Small intestine (tissue), 7 donors: ENCODE measurements at regions not wholly inside any gene's neighbourhood (a gene's known extent, or its start where the extent isn't known, plus 50 kb on each side); places are given as distances from the start of the nearest gene placed in this dataset.
"Not testable (repeated sequence)": the region's sequence is repeated elsewhere in the genome, so short reads cannot be mapped to it uniquely, and the experiment has no call there.

ENCODE experiments used
- DNase-seq, 2 donors: peaks; one replicate each; pipeline versions ENCODE4 v3.0.0 to v3.0.0-alpha.2; 2013
- FAIRE-seq: peaks from 2 replicates; lab custom pipeline; 2012; peaks lifted over from hg19 to GRCh38; lab: Jason Lieb, UNC
- H3K27ac ChIP-seq, 3 donors: one replicate each; pipeline ENCODE4 v1.5.1; 2013; ENCODE audit warnings: low read length in 2 of 3, mild to moderate bottlenecking in 2 of 3, control low read depth in 1 of 3, inconsistent platforms in 1 of 3, low read depth in 1 of 3, moderate library complexity in 1 of 3
- H3K27me3 ChIP-seq, 3 donors: one replicate each; pipeline ENCODE4 v1.6.1; 2013; ENCODE audit warnings: low read length in 3 of 3, inconsistent platforms in 1 of 3; ENCODE audit not compliant: control insufficient read depth in 3 of 3, insufficient read depth in 3 of 3
- H3K36me3 ChIP-seq, 3 donors: one replicate each; pipeline ENCODE4 v1.6.1; 2013; ENCODE audit warnings: low read length in 3 of 3, inconsistent platforms in 1 of 3, low read depth in 1 of 3, mild to moderate bottlenecking in 1 of 3, moderate library complexity in 1 of 3; ENCODE audit not compliant: control insufficient read depth in 3 of 3, insufficient read depth in 2 of 3
- H3K4me1 ChIP-seq, 3 donors: one replicate each; pipeline ENCODE4 v1.6.1; 2013; ENCODE audit warnings: low read length in 2 of 3, inconsistent platforms in 1 of 3, low read depth in 1 of 3, mild to moderate bottlenecking in 1 of 3, moderate library complexity in 1 of 3; ENCODE audit not compliant: control insufficient read depth in 3 of 3, insufficient read depth in 2 of 3
- H3K4me3 ChIP-seq, 3 donors: one replicate each; pipeline ENCODE4 v1.5.1; 2013; ENCODE audit warnings: low read length in 3 of 3, control low read depth in 1 of 3, inconsistent platforms in 1 of 3, low read depth in 1 of 3, mild to moderate bottlenecking in 1 of 3, moderate library complexity in 1 of 3
- H3K9me3 ChIP-seq, 2 donors: one replicate each; pipeline ENCODE4 v1.6.1; 2013; ENCODE audit warnings: low read depth in 1 of 2, low read length in 1 of 2; ENCODE audit not compliant: control insufficient read depth in 2 of 2, insufficient read depth in 1 of 2
- WGBS, 3 donors: extraction: QIAGEN DNeasy Blood & Tissue Kit; methylation state at CpG; one replicate each; pipeline ENCODE4 v1.1.7; 2013; 5-methylcytosine and 5-hydroxymethylcytosine counted together
- donor health status: healthy with polysubstance abuse.
- donor health status: control.
- donor health status: control.
- donor health status: Bipolar disorder and iron deficiency.
- donor health status: healthy.

DNA sequence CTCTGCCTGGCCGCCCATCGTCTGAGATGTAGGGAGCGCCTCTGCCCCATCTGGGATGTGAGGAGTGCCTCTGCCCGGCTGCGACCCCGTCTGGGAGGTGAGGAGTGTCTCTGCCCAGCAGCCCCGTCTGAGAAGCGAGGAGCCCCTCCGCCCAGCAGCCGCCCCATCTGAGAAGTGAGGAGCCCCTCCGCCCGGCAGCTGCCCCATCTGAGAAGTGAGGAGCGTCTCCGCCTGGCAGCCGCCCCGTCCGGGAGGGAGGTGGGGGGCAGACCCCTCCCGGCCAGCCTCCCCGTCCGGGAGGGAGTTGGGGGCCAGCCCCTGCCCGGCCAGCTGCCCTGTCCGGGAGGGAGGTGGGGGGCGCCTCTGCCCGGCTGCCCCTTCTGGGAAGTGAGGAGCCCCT lies 117.8 kb downstream of the BMS1 start:
- H3K27me3 ChIP-seq = peaks cover 4 to 25% (median 25%) of the 10 kb centered on the region in 3 donors
- FAIRE-seq, H3K4me1 ChIP-seq, H3K36me3 ChIP-seq, DNase-seq, H3K27ac ChIP-seq, H3K9me3 ChIP-seq, H3K4me3 ChIP-seq: not testable (repeated sequence)
- 91 to 92% (median 91%) methylated on average over 9 to 24 of the region's 24 CpGs for WGBS, 3 donors

- Histone ChIP-seq H3K9me3 (peaks cover 0 to 7% of the 10 kb centered on the region in 2 donors), H3K27me3 (peaks cover 0 to 1% (median 0%) of the 10 kb centered on the region in 3 donors), H3K4me3 (no peak overlapping the region), H3K27ac (no peak overlapping the region), H3K4me1 (no peaks in the 10 kb centered on the region), H3K36me3 (no peaks in the 10 kb centered on the region)
- 55 to 72% (median 66%) methylated on average over 2 of the region's 2 CpGs for WGBS, 3 donors
- DNase-seq (no peak), FAIRE-seq (no peak)
Observed at GRCh38 chr10:42911359-42911758, 128.8 kb downstream of the BMS1 start.

DNA sequence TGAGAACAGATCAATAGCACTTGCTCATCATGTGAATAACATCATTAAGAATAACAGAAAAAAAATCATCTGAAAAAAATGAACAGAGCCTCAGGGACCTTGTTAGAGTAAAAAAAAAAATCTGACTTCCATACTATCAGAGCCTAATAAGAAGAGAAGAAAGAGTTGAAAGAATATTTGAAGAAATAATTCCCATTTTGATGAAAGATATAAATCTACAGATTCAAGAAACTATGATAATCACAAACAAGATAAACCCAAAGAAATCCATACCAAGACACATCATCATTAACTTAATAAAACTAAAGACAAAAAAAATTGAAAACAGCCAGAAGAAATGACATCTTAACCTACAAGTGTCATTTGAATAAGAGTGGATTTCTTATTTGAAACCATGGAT lies 134.4 kb downstream of the BMS1 start:
- Histone ChIP-seq H3K27me3 (peaks cover 0 to 1% (median 0%) of the 10 kb centered on the region in 3 donors), H3K36me3 (no peaks in the 10 kb centered on the region), H3K27ac (no peak overlapping the region), H3K4me1 (no peaks in the 10 kb centered on the region), H3K4me3 (no peak overlapping the region), H3K9me3 (peaks cover 0 to 5% of the 10 kb centered on the region in 2 donors)
- FAIRE-seq = no peak
- no peak for DNase-seq

- H3K27ac ChIP-seq = no peak overlapping the region
- FAIRE-seq (no peak), DNase-seq (no peak)
- H3K4me3 ChIP-seq = no peak overlapping the region
- peaks cover 0 to 5% of the 10 kb centered on the region in 2 donors for H3K9me3 ChIP-seq
- no peaks in the 10 kb centered on the region for H3K4me1 ChIP-seq
- H3K27me3 ChIP-seq = peaks cover 0 to 1% (median 0%) of the 10 kb centered on the region in 3 donors
- WGBS, 3 donors = 37 to 45% (median 40%) methylated on average over 2 of the region's 2 CpGs
- no peaks in the 10 kb centered on the region for H3K36me3 ChIP-seq
Observed at GRCh38 chr10:42917821-42918220, 135.2 kb downstream of the BMS1 start.

DNA sequence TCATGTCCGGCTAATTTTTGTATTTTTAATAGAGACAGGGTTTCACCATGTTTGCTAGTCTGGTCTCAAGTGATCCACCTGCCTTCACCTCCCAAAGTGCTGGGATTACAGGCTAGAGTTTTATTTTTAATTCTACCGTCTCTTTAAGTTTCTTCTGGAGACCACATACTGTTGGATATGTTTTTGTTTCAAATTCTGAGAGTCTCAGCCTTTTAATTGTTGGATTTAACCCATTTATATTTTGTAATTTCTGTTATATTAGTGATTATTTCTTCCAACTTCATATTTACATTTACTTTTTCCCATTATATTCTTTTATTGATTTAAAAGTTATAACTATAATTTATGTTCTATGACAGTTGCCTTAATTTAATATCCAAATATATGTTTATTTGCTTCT lies 139.4 kb downstream of the BMS1 start:
- Histone ChIP-seq H3K9me3 (no peaks in the 10 kb centered on the region), H3K4me3 (no peak overlapping the region), H3K27me3 (no peaks in the 10 kb centered on the region), H3K27ac (no peak overlapping the region), H3K4me1 (no peaks in the 10 kb centered on the region), H3K36me3 (no peaks in the 10 kb centered on the region)
- FAIRE-seq (no peak), DNase-seq (no peak)
- 88 to 91% (median 90%) methylated on average over 2 of the region's 2 CpGs for WGBS, 3 donors

DNA sequence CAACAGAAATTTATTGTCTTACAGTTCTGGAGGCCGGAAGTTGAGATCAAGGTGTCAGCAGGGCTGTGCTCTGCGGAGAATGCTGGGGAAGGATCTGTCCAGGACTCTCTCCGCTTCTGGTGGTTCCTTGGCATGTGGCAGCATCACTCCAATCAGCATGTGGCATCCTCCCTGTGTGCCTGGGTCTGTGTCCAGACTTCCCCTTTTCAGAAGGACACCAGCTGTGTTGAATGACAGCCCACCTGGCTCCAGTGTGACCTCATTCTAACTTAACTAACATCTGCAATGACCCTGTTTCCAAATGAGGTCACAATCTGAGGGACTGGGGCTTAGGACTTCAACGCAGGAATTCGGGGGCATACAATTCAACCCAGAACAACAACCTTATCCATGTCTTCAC lies 141.9 kb downstream of the BMS1 start:
- no peak overlapping the region for H3K27ac ChIP-seq
- H3K27me3 ChIP-seq = no peaks in the 10 kb centered on the region
- H3K36me3 ChIP-seq = no peaks in the 10 kb centered on the region
- no peak overlapping the region for H3K4me3 ChIP-seq
- 77 to 85% (median 79%) methylated on average over 5 of the region's 5 CpGs for WGBS, 3 donors
- H3K9me3 ChIP-seq = no peaks in the 10 kb centered on the region
- H3K4me1 ChIP-seq = no peaks in the 10 kb centered on the region
- FAIRE-seq (no peak), DNase-seq (no peak)

DNA sequence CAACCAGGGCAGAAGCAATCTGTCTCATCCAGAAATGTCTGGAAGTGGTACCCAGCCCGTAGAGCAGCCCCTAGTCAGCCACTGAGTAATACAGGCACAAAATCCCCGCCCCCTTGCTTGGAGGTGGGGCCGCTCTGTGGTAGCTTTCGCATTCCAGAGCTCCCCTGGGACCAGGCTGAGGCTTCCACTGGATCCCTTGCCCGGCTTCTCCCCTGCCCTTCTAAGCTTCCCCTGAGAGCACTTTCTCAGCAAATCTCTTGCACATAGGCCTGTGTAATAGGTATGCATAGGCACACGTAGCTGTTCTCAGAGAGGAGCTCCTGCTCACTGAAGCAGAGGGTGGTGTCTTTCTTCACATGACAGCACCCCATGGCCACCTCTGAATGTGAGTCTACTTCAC lies 144.2 kb downstream of the BMS1 start:
- Histone ChIP-seq H3K4me3 (no peak overlapping the region), H3K4me1 (no peaks in the 10 kb centered on the region), H3K9me3 (no peaks in the 10 kb centered on the region), H3K27ac (no peak overlapping the region), H3K27me3 (peaks cover 0 to 5% (median 0%) of the 10 kb centered on the region in 3 donors), H3K36me3 (no peaks in the 10 kb centered on the region)
- DNase-seq = no peak
- WGBS, 3 donors = 27 to 48% (median 41%) methylated on average over 6 of the region's 6 CpGs
- no peak for FAIRE-seq

GRCh38 chr10:42928064-42928463 lies 145.5 kb downstream of the BMS1 start:
- H3K4me1 ChIP-seq = no peaks in the 10 kb centered on the region
- H3K27me3 ChIP-seq = peaks cover 0 to 15% (median 4%) of the 10 kb centered on the region in 3 donors
- no peak overlapping the region for H3K4me3 ChIP-seq
- no peak overlapping the region for H3K27ac ChIP-seq
- DNase-seq (no peak), FAIRE-seq (no peak)
- 84 to 98% (median 91%) methylated on average over 9 of the region's 9 CpGs for WGBS, 3 donors
- no peaks in the 10 kb centered on the region for H3K9me3 ChIP-seq
- H3K36me3 ChIP-seq = no peaks in the 10 kb centered on the region

- H3K27ac ChIP-seq = no peak overlapping the region
- 90 to 93% (median 92%) methylated on average over 4 of the region's 4 CpGs for whole genome bisulfite sequencing, 3 donors
- H3K9me3 ChIP-seq = no peaks in the 10 kb centered on the region
- no peaks in the 10 kb centered on the region for H3K36me3 ChIP-seq
- no peak overlapping the region for H3K4me3 ChIP-seq
- DNase-seq = no peak
- no peak for FAIRE-seq
- H3K27me3 ChIP-seq = peaks cover 3 to 26% (median 12%) of the 10 kb centered on the region in 3 donors
- no peaks in the 10 kb centered on the region for H3K4me1 ChIP-seq
Observed at GRCh38 chr10:42929236-42929635, 146.6 kb downstream of the BMS1 start.
